Astrocyte of the spinal cord (primary cell): ENCODE measurements at regions not wholly inside any gene's neighbourhood (a gene's known extent, or its start where the extent isn't known, plus 50 kb on each side); places are given as distances from the start of the nearest gene placed in this dataset.
A peak's percentile ranks its signal among the peaks of the same experiment; 100 is the strongest.

Experiments
- DNase-seq: peaks from one replicate; pipeline ENCODE4 v3.0.0; 2011; ENCODE audit warnings: low read depth, low spot score
- H3K4me3 ChIP-seq: 2 replicates; pipeline ENCODE4 v1.5.1; 2011; ENCODE audit warnings: low read depth, mild to moderate bottlenecking, low read length, moderate library complexity
- in situ Hi-C: cut with HindIII; loops from 2 replicates; pipeline ENCODE4 v1.10.0; 2017; ENCODE audit warnings: low sequenced_read_pairs
- TF ChIP-seq, protein P1 (sequence below): IDR thresholded peaks from 2 replicates; pipeline ENCODE4 v1.5.1; 2012; ENCODE audit warnings: low read depth, mild to moderate bottlenecking, low read length, inconsistent platforms

- TF ChIP-seq, protein P1, sequence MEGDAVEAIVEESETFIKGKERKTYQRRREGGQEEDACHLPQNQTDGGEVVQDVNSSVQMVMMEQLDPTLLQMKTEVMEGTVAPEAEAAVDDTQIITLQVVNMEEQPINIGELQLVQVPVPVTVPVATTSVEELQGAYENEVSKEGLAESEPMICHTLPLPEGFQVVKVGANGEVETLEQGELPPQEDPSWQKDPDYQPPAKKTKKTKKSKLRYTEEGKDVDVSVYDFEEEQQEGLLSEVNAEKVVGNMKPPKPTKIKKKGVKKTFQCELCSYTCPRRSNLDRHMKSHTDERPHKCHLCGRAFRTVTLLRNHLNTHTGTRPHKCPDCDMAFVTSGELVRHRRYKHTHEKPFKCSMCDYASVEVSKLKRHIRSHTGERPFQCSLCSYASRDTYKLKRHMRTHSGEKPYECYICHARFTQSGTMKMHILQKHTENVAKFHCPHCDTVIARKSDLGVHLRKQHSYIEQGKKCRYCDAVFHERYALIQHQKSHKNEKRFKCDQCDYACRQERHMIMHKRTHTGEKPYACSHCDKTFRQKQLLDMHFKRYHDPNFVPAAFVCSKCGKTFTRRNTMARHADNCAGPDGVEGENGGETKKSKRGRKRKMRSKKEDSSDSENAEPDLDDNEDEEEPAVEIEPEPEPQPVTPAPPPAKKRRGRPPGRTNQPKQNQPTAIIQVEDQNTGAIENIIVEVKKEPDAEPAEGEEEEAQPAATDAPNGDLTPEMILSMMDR: no peak
- in situ Hi-C loops: no loop called here
- peak; percentile 78 for DNase-seq
- H3K4me3 ChIP-seq: no peak overlapping the region
These were observed 121.6 kb upstream of the KLF6 start for GRCh38 chr10:3906511-3907111.

DNA sequence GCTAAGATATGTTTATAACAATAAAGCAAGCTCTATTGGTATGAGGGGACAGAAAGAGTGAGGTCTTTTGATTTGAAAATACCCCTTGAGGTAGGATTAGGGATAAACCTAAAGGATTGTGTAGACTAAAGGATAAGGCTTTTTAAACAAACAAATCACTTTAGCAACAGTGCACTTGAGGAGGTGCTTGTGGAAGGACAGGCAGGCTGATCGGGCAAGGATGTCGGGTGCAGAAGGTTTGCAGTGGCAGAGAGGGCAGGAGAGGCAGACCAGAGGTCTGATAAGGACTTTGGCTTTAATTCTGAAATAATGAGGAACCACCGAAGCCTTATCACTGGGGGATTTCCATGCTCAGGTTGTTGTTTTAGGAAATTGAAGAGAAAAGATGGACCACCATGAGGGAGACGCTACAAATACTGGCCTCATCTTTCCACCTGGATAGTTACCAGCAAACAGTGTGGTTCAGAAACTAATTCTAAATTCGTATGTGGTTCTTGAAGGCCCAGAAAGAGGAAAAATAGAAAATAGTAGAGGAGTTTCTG lies 119.5 kb upstream of the KLF6 start:
- TF ChIP-seq, protein P1: no peak
- in situ Hi-C loops: no loop called here
- no peak overlapping the region for H3K4me3 ChIP-seq
- DNase-seq: no peak

GRCh38 chr10:3902809-3903410 lies 117.9 kb upstream of the KLF6 start:
- TF ChIP-seq, protein P1: no peak
- H3K4me3 ChIP-seq: no peak overlapping the region
- in situ Hi-C loops: no loop called here
- DNase-seq: peak; percentile 67

GRCh38 chr10:3902054-3902808 lies 117.2 kb upstream of the KLF6 start:
- DNase-seq: peak; percentile 37
- H3K4me3 ChIP-seq: no peak overlapping the region
- in situ Hi-C loops: no loop called here
- TF ChIP-seq, protein P1: no peak

GRCh38 chr10:3901370-3901769 lies 116.4 kb upstream of the KLF6 start:
- in situ Hi-C loops: no loop called here
- no peak overlapping the region for H3K4me3 ChIP-seq
- DNase-seq: no peak
- TF ChIP-seq, protein P1: no peak

DNA sequence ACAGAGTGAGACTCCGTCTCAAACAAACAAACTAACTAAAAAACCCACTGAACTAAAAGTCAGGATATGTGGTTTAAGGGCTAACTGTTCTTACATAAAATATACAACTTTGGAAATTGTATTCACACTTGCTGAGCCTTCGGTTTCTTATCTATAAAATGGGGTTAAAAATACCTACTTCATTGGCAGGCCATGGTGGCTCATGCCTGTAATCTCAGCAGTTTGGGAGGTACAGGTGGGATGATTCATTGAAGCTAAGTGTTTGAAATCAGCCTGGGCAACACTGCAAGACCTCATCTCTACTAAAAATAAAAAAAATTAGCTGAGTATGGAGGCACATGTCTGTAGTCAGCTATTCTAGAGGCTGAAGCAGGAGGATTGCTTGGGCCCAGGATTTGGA lies 115.4 kb upstream of the KLF6 start:
- TF ChIP-seq, protein P1: no peak
- no peak overlapping the region for H3K4me3 ChIP-seq
- in situ Hi-C loops: no loop called here
- no peak for DNase-seq
